Glutamatergic neuron (in vitro differentiated cells): ENCODE measurements at regions not wholly inside any gene's neighbourhood (a gene's known extent, or its start where the extent isn't known, plus 50 kb on each side); places are given as distances from the start of the nearest gene placed in this dataset.

ENCODE experiments used
- DNase-seq: peaks from one replicate; pipeline ENCODE4 v3.0.0; 2022
- H3K27ac Mint-ChIP-seq: one replicate; pipeline ENCODE4 v1.8.0; 2020; ENCODE audit warnings: mild to moderate bottlenecking, mixed read lengths, inconsistent platforms; ENCODE audit not compliant: unreplicated experiment
- H3K27me3 Mint-ChIP-seq: one replicate; pipeline ENCODE4 v1.8.0; 2020; ENCODE audit warnings: mild to moderate bottlenecking, moderate library complexity, mixed read lengths, inconsistent platforms; ENCODE audit not compliant: unreplicated experiment
- H3K36me3 Mint-ChIP-seq: one replicate; pipeline ENCODE4 v1.8.0; 2020; ENCODE audit warnings: mild to moderate bottlenecking, mixed read lengths, inconsistent platforms; ENCODE audit not compliant: unreplicated experiment
- H3K4me1 Mint-ChIP-seq: one replicate; pipeline ENCODE4 v1.8.0; 2020; ENCODE audit warnings: mild to moderate bottlenecking, low read depth, mixed read lengths, inconsistent platforms; ENCODE audit not compliant: unreplicated experiment
- H3K4me3 Mint-ChIP-seq: one replicate; pipeline ENCODE4 v1.8.0; 2020; ENCODE audit warnings: mild to moderate bottlenecking, mixed read lengths, inconsistent platforms; ENCODE audit not compliant: unreplicated experiment
- H3K9me3 Mint-ChIP-seq: one replicate; pipeline ENCODE4 v1.8.0; 2020; ENCODE audit warnings: mild to moderate bottlenecking, moderate library complexity, mixed read lengths, inconsistent platforms; ENCODE audit not compliant: unreplicated experiment
- TF ChIP-seq, protein P1 (sequence below): fragments of 200-600 bp; sonication (generic); IDR thresholded peaks from one replicate; pipeline ENCODE4 v1.5.0; 2021; ENCODE audit not compliant: partially characterized antibody, unreplicated experiment

DNA sequence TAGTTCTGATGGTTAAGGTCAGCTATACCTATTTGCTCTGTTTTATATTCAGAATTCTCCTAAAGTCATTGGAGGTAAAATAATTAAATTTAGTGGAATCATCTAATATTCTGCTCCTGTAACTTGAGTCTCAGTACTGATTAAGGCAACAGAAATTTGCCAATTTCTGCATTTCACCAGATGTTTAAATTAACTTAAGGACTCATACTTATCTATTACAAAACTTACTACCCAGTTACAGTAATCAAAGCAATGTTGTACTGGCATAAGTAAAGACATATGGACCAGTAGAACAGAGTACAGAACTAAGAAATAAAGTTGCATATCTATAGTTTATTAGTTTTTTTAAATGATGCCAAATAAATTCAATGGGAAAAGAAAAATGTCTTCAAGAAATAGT lies 1043.8 kb downstream of the OTOL1 start:
- TF ChIP-seq, protein P1, sequence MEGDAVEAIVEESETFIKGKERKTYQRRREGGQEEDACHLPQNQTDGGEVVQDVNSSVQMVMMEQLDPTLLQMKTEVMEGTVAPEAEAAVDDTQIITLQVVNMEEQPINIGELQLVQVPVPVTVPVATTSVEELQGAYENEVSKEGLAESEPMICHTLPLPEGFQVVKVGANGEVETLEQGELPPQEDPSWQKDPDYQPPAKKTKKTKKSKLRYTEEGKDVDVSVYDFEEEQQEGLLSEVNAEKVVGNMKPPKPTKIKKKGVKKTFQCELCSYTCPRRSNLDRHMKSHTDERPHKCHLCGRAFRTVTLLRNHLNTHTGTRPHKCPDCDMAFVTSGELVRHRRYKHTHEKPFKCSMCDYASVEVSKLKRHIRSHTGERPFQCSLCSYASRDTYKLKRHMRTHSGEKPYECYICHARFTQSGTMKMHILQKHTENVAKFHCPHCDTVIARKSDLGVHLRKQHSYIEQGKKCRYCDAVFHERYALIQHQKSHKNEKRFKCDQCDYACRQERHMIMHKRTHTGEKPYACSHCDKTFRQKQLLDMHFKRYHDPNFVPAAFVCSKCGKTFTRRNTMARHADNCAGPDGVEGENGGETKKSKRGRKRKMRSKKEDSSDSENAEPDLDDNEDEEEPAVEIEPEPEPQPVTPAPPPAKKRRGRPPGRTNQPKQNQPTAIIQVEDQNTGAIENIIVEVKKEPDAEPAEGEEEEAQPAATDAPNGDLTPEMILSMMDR: no peak
- Mint-ChIP-seq H3K27ac (no peak overlapping the region), H3K27me3 (no peaks in the 10 kb centered on the region), H3K4me1 (peaks cover 3% of the 10 kb centered on the region), H3K9me3 (no peaks in the 10 kb centered on the region), H3K4me3 (no peak overlapping the region), H3K36me3 (no peaks in the 10 kb centered on the region)
- no peak for DNase-seq

- Mint-ChIP-seq H3K4me3 (no peak overlapping the region), H3K36me3 (no peaks in the 10 kb centered on the region), H3K4me1 (peaks cover 3% of the 10 kb centered on the region), H3K27me3 (no peaks in the 10 kb centered on the region), H3K9me3 (no peaks in the 10 kb centered on the region), H3K27ac (no peak overlapping the region)
- DNase-seq: no peak
- TF ChIP-seq, protein P1: no peak
Measured at GRCh38 chr3:162541923-162542322, 1045.3 kb downstream of the OTOL1 start.

DNA sequence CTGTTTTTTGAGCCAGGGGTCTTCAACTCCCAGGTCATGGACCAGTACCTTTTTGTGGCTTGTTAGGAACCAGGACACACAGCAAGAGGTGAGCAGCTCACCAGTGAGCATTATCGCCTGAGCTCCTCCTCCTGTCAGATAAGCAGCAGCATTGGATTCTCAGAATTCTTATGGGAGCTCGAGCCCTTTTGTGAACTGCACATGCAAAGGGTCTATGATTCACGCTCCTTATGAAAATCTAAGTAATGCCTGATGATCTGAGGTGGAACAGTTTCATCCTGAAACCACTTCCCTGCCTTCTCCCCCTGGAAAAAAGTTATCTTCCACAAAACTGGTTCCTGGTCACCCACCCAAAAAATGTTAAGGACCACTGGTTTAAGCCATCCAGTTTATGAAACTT lies 1047.6 kb downstream of the OTOL1 start:
- DNase-seq: no peak
- Mint-ChIP-seq H3K4me1 (no peaks in the 10 kb centered on the region), H3K27ac (no peak overlapping the region), H3K4me3 (no peak overlapping the region), H3K36me3 (no peaks in the 10 kb centered on the region), H3K27me3 (no peaks in the 10 kb centered on the region), H3K9me3 (no peaks in the 10 kb centered on the region)
- TF ChIP-seq, protein P1: no peak

- H3K4me1 Mint-ChIP-seq: no peaks in the 10 kb centered on the region
- H3K27ac Mint-ChIP-seq: no peak overlapping the region
- H3K9me3 Mint-ChIP-seq: no peaks in the 10 kb centered on the region
- TF ChIP-seq, protein P1: no peak
- H3K27me3 Mint-ChIP-seq: no peaks in the 10 kb centered on the region
- DNase-seq: no peak
- no peak overlapping the region for H3K4me3 Mint-ChIP-seq
- no peaks in the 10 kb centered on the region for H3K36me3 Mint-ChIP-seq
Measured at GRCh38 chr3:162546910-162547309, 1050.3 kb downstream of the OTOL1 start.

DNA sequence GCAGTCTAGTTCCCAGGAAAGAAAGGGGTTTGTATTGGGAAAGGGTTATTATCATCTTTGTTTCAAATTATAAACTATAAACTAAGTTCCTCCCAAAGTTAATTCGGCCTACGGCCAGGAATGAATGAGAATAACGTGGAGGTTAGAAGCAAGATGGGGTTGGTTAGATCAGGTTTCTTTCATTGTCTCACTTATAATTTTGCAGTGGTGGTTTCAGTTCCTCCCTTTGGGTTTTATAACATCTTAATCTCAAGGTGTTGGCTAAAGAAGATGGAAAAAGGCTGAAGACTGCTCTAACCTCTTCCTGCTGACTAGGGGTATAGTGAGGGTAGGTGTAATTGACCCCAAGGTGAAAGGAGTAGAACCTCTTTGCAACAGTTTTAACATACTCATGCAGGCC lies 1050.7 kb downstream of the OTOL1 start:
- no peak overlapping the region for H3K4me3 Mint-ChIP-seq
- H3K9me3 Mint-ChIP-seq: no peaks in the 10 kb centered on the region
- H3K27ac Mint-ChIP-seq: no peak overlapping the region
- no peaks in the 10 kb centered on the region for H3K36me3 Mint-ChIP-seq
- TF ChIP-seq, protein P1: no peak
- no peaks in the 10 kb centered on the region for H3K27me3 Mint-ChIP-seq
- no peaks in the 10 kb centered on the region for H3K4me1 Mint-ChIP-seq
- DNase-seq: no peak
